Heart left ventricle (tissue), 16 donors: ENCODE measurements at regions not wholly inside any gene's neighbourhood (a gene's known extent, or its start where the extent isn't known, plus 50 kb on each side); places are given as distances from the start of the nearest gene placed in this dataset.

Experiments used
- ATAC-seq, 4 donors: fragments of 200-7000 bp; cut with Tn5 transposase; one replicate each; pipeline ENCODE4 v1.9.1; 2020 to 2022; ENCODE audit warnings: moderate library complexity in 4 of 4, mild to moderate bottlenecking in 3 of 4, moderate number of reproducible peaks in 1 of 4
- DNase-seq, 5 donors: peaks; one replicate each; pipeline ENCODE4 v3.0.0-alpha.2; 2020
- H3K27ac ChIP-seq, 12 donors: fragments of 200-600 bp; sonication (generic) in 4 of 12; one replicate each; pipeline versions ENCODE4 v1.5.0 to v1.8.0; 2016 to 2022; ENCODE audit warnings: mild to moderate bottlenecking in 2 of 12
- H3K27me3 ChIP-seq, 9 donors: fragments of 200-600 bp; sonication (generic) in 2 of 9; one replicate each; pipeline versions ENCODE4 v1.5.1 to v1.8.0; 2016 to 2022; ENCODE audit warnings: mild to moderate bottlenecking in 3 of 9
- H3K36me3 ChIP-seq, 9 donors: fragments of 200-600 bp; sonication (generic) in 2 of 9; one replicate each; pipeline versions ENCODE4 v1.5.0 to v1.8.0; 2018 to 2022; ENCODE audit warnings: mild to moderate bottlenecking in 2 of 9
- H3K4me1 ChIP-seq, 12 donors: fragments of 200-600 bp; sonication (generic) in 4 of 12; one replicate each; pipeline versions ENCODE4 v1.5.0 to v1.8.0; 2016 to 2022; ENCODE audit warnings: mild to moderate bottlenecking in 3 of 12
- H3K4me3 ChIP-seq, 12 donors: fragments of 200-600 bp; sonication (generic) in 4 of 12; one replicate each; pipeline versions ENCODE4 v1.5.0 to v1.8.0; 2017 to 2022; ENCODE audit warnings: mild to moderate bottlenecking in 9 of 12, moderate library complexity in 4 of 12
- H3K9me3 ChIP-seq, 12 donors: fragments of 200-600 bp; sonication (generic) in 4 of 12; one replicate each; pipeline versions ENCODE4 v1.5.0 to v1.8.0; 2016 to 2022; ENCODE audit warnings: mild to moderate bottlenecking in 1 of 12
- CTCF ChIP-seq, 12 donors: fragments of 200-600 bp; sonication (generic) in 4 of 12; IDR thresholded peaks; one replicate each; pipeline versions ENCODE4 v1.5.0 to v1.8.0; 2018 to 2022; ENCODE audit warnings: antibody characterized with exemption in 12 of 12, mild to moderate bottlenecking in 5 of 12
- POLR2A ChIP-seq, 2 donors: fragments of 450-650 bp; IDR thresholded peaks; one replicate each; pipeline ENCODE4 v1.6.1; 2017; ENCODE audit warnings: antibody characterized with exemption in 2 of 2, mild to moderate bottlenecking in 2 of 2, moderate library complexity in 2 of 2
- WGBS, 4 donors: extraction: QIAGEN DNeasy Blood & Tissue Kit in 2 of 4; methylation state at CpG; one replicate each; pipeline versions ENCODE4 v1.1.5 to v1.1.7; 2013 to 2018; 5-methylcytosine and 5-hydroxymethylcytosine counted together
- intact Hi-C, 10 donors: fragments of 100-400 bp; cut with DNase I; formaldehyde crosslinking; loops; one replicate each; pipeline versions ENCODE4 v1.11.1 to v1.14.2; 2022
- donor health status: ischemic (EF 13 %, LVEDD 7.1; RV severe dilation, severe dysfunction).
- donor health status: healthy with polysubstance abuse.
- donor health status: DM: no; HTN: yes; CAD: no.
- donor health status: DM: no; HTN: no; CAD: no.
- donor health status: ischemic (EF 25% LVEDD 6.9; RV normal size, moderate dysfunction).
- donor health status: ischemic (EF 25% LVEDD 5.7; RV mildly dilated, moderate dysfunction).
- donor health status: healthy.
- donor health status: DM: yes; HTN: yes; CAD: no.
- donor health status: ischemic (EF 35%, LVEDD 5.7; RV mildly dilated, moderate dysfunction).
- donor health status: nonischemic (EF 11% LVEDD 7.7; RV severe dilation, severe dysfunction).
- donor health status: DM: yes; HTN: yes; CAD: no.
- donor health status: PGD.
- donor health status: ischemic (EF 29% LVEDD 5.4; RV normal size, mild dysfunction).
- donor health status: nonischemic (EF 23%, LVEDD 6.1; RV moderate dilation, normal function).

GRCh38 chr9:89868100-89868499 lies 263.3 kb downstream of the GADD45G start:
- intact Hi-C loops: loop anchor here in 1 of 10 donors (5.0 kb wide), 1 partner anchor 261 kb away; the partner anchor contains the start of gene GADD45G
- TF ChIP-seq CTCF (IDR thresholded peaks at IDR 0.05) (no peak), POLR2A (IDR thresholded peaks at IDR 0.05) (no peak)
- ATAC-seq: no peak
- Histone ChIP-seq H3K9me3 (no peaks in the 10 kb centered on the region), H3K36me3 (no peaks in the 10 kb centered on the region), H3K27me3 (no peaks in the 10 kb centered on the region), H3K4me1 (peaks cover 0 to 16% (median 8%) of the 10 kb centered on the region in 12 donors), H3K4me3 (no peak overlapping the region), H3K27ac (no peak overlapping the region)
- WGBS, 4 donors: 91 to 99% (median 91%) methylated on average over 4 of the region's 4 CpGs
- DNase-seq: no peak

DNA sequence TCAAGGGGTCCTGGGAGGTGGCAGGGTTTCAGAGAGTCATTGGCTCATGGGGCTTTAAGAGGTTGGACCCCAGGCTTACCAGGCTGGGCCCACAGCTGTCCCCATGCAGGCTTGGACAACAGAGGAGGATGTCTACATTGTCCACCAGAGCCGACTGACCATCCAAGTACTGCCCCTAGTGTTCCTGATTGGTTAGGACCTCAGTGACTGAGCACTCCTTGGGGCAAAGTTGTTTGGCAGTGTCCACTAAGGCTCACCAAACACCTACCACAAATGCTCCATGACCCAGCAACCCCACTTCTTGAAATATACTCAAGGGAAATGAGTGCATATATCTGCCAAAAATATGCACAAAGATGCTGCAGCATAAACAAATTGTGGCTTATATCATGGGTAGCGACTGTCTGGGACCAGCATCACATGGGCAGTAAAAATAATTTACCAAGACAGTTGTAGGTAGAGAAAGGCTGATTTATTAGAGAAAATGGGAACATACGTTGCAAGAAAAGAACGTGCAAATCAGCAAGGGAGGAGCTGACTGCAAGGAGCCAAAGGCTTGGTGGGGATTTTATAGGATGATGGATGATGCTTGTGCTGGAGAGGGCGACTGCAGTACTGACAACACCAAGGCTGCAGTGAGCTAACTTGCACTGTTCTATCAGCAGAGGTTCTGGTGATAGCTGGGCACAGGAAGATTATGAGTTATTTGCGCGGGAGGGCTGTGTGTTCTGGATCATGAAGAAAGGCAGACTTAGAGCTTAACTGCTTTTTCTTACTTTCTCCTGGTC lies 265.2 kb downstream of the GADD45G start:
- no peak for TF ChIP-seq CTCF (IDR thresholded peaks at IDR 0.05)
- TF ChIP-seq POLR2A (IDR thresholded peaks at IDR 0.05): no peak
- H3K27me3 ChIP-seq: no peaks in the 10 kb centered on the region
- no peak overlapping the region for H3K4me3 ChIP-seq
- WGBS, 4 donors: 65 to 80% (median 68%) methylated on average over 7 of the region's 7 CpGs
- ATAC-seq (no peak), DNase-seq (no peak)
- H3K9me3 ChIP-seq: no peaks in the 10 kb centered on the region
- H3K27ac ChIP-seq: no peak overlapping the region
- H3K36me3 ChIP-seq: no peaks in the 10 kb centered on the region
- intact Hi-C loops: loop anchor here in 7 of 10 donors (5.0 to 10.0 kb wide), 7 partner anchors 113 to 265 kb away; partner anchors contain the start of gene GADD45G (in 4 of the 7)
- peaks cover 0 to 34% (median 23%) of the 10 kb centered on the region in 12 donors for H3K4me1 ChIP-seq

DNA sequence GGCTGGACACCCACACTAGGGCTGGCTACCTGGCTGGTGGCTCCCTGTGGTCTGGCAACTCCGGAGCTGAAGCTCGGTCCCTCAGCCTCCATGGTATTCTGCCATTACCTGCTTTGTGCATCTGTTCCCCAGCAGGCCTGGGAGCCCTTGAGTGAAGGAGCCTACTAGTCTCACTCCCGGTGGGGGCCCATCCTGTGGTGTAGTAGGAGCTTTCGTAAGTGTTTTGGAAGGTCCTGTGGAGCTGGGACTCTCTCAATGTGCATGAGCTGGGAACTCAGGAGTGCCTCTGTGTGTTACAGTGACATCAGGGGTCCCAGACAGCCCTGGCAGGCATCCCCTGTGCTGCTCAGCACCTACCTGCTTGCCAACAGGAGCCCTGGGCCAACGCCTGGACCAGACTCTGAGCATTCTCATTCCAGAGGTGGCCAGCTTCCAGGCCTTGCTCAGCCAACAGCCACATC lies 267.1 kb downstream of the GADD45G start:
- peak; percentile 60 to 68 (median 64) for ATAC-seq
- H3K27me3 ChIP-seq: no peaks in the 10 kb centered on the region
- no peaks in the 10 kb centered on the region for H3K9me3 ChIP-seq
- H3K27ac ChIP-seq: peak overlapping the region; percentile 51 to 99 (median 90)
- WGBS, 4 donors: 61 to 73% (median 69%) methylated on average over 5 of the region's 5 CpGs
- DNase-seq: peak; percentile 50 to 83 (median 75)
- peaks cover 0 to 47% (median 29%) of the 10 kb centered on the region in 12 donors for H3K4me1 ChIP-seq
- intact Hi-C loops: loop anchor here in 7 of 10 donors (2.0 to 10.0 kb wide), 8 partner anchors 115 to 269 kb away; partner anchors contain the start of gene GADD45G (in 3 of the 7)
- TF ChIP-seq POLR2A (IDR thresholded peaks at IDR 0.05) (no peak), CTCF (IDR thresholded peaks at IDR 0.05) (no peak)
- H3K36me3 ChIP-seq: no peaks in the 10 kb centered on the region
- H3K4me3 ChIP-seq: no peak overlapping the region

DNA sequence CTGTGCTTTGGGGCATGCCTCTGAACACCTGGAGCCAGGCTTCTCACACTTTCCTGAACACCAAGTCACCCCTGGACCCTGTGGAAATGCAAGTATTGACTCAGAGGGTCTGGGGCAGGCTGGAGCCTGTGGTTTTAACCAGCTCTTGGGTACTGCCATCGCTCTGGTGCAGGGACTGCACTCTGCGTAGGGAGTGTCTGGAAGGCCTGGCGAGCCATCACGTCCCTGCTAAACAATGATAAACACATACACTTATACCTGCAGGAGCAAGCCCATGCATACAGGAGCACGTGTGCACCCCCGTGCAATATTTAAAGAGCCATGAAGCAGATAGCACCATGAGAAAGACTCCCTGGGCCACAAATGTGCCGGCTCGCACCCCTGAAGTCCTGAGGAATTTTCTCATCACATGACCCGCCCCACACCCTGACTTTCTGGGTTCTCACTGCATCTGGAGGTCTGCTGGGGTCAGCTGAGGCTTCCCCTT lies 267.7 kb downstream of the GADD45G start:
- intact Hi-C loops: loop anchor here in 7 of 10 donors (2.0 to 10.0 kb wide), 8 partner anchors 115 to 270 kb away; partner anchors contain the start of gene GADD45G (in 3 of the 7)
- ATAC-seq (peak; percentile 5 to 16 (median 12)), DNase-seq (no peak)
- WGBS, 4 donors: 34 to 69% (median 57%) methylated on average over 7 to 9 of the region's 9 CpGs
- Histone ChIP-seq H3K4me3 (no peak overlapping the region), H3K27ac (peak overlapping the region; percentile 51 to 99 (median 90)), H3K27me3 (no peaks in the 10 kb centered on the region), H3K9me3 (no peaks in the 10 kb centered on the region), H3K4me1 (peaks cover 0 to 53% (median 30%) of the 10 kb centered on the region in 12 donors), H3K36me3 (no peaks in the 10 kb centered on the region)
- no peak for TF ChIP-seq CTCF (IDR thresholded peaks at IDR 0.05)
- TF ChIP-seq POLR2A (IDR thresholded peaks at IDR 0.05): no peak
